Epithelial cell of proximal tubule (primary cell): ENCODE measurements at regions not wholly inside any gene's neighbourhood (a gene's known extent, or its start where the extent isn't known, plus 50 kb on each side); places are given as distances from the start of the nearest gene placed in this dataset.
"Not testable (repeated sequence)": the region's sequence is repeated elsewhere in the genome, so short reads cannot be mapped to it uniquely, and the experiment has no call there.

ENCODE experiments used
- DNase-seq: peaks from one replicate; pipeline ENCODE4 v3.0.0-alpha.2; 2011; ENCODE audit warnings: low read depth
- H3K4me3 ChIP-seq: 2 replicates; pipeline ENCODE4 v1.5.1; 2011; ENCODE audit warnings: low read depth, mild to moderate bottlenecking, low read length
- TF ChIP-seq, protein P1 (sequence below): conservative IDR thresholded peaks from 2 replicates; pipeline ENCODE4 v1.5.1; 2012; ENCODE audit warnings: low read depth, mild to moderate bottlenecking, low read length

DNA sequence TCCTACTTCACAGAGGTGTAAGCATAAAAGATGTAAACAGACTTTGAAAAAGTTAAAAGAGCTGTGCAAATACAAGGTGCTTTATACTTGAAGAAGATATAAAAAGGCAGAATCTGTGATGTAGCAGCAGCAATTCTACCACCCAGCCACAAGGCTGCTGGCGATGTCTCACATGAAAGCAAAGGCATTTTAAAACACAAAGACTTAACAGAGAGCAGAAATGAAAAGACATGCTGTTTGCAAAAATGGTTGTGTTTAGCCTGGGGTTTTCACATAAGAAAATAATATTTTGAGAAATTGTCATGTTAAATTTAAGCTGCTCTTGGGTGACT is 85.5 kb upstream of the ZNF800 start:
- TF ChIP-seq, protein P1, sequence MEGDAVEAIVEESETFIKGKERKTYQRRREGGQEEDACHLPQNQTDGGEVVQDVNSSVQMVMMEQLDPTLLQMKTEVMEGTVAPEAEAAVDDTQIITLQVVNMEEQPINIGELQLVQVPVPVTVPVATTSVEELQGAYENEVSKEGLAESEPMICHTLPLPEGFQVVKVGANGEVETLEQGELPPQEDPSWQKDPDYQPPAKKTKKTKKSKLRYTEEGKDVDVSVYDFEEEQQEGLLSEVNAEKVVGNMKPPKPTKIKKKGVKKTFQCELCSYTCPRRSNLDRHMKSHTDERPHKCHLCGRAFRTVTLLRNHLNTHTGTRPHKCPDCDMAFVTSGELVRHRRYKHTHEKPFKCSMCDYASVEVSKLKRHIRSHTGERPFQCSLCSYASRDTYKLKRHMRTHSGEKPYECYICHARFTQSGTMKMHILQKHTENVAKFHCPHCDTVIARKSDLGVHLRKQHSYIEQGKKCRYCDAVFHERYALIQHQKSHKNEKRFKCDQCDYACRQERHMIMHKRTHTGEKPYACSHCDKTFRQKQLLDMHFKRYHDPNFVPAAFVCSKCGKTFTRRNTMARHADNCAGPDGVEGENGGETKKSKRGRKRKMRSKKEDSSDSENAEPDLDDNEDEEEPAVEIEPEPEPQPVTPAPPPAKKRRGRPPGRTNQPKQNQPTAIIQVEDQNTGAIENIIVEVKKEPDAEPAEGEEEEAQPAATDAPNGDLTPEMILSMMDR, result no peak
- H3K4me3 ChIP-seq, result no peak overlapping the region
- DNase-seq, result no peak

DNA sequence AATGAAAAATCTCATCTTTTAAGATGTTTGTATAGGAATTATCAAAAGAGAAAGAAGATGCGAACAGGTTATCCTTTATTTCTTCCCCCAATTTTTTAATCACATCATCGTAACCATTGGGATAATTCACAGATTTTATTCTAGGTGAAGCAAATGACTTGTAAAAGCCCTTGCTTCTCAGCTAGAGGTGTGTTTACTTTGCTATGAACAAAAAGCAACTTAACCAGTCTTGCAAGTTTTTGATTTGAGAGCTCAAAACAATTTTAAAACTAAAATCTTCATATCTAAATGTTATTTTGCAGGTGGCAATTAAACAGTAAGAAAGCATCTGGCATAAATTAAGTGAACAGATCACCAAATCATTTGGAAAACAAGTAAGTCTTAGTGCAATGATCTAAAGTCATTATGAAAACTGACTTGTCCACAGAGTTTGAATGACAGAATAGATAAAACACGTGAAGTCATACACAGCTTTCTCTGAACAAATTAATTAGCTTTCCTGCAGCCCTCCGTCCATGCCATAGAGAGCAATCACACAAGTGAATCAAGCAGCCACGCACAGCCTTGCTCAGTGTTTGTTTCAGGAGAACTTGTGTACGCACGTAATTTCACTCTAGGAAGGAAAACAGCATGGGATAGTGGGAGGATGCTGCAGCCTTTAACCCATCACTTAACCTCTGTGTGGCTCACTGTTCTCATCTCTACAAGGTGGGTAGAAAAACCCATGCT is 85.0 kb upstream of the ZNF800 start:
- TF ChIP-seq, protein P1, result no peak
- DNase-seq, result no peak

DNA sequence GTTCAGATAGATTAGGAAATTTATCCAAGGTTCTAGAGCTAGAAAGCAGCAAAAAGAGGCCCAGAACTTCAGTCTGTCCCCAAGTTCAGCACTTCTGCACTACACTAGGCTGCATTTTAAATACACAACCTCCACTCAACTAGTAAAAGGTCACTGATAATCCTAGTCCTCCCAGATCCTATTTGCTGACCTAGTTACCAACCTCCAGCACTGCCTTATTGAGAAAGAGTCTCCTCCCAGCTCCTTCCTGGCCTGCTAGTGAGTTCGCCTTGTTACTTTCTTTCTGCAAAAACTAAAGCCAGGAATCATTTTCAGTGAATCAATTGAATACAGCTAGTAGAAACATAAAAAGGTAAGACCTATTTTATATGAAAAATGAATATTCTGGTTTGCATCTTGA is 84.1 kb upstream of the ZNF800 start:
- TF ChIP-seq, protein P1, result no peak
- DNase-seq, result no peak
- H3K4me3 ChIP-seq, result no peak overlapping the region

More for the DNA sequence above, 85.0 kb upstream of the ZNF800 start:
- H3K4me3 ChIP-seq, result no peak overlapping the region

DNA sequence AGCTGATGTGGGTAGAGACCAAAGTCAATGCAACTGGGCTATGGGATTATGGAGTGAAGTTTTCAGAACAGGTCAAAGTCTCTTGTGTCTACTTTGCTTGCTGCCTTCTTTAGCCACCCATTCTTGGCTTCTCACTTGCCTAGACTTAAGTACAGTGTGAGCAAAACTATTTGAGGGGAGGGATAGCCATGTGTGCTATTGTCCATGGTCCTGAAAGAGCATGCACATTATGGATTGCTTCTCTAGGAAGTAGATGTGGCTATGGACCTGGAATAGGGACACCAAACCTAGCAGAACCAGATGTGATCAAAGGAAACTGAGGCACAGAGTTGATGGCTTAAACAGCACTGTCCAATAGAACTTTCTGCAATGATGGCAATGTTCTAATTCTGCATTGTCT is 81.9 kb upstream of the ZNF800 start:
- DNase-seq, result no peak
- TF ChIP-seq, protein P1, result no peak
- no peak overlapping the region for H3K4me3 ChIP-seq

DNA sequence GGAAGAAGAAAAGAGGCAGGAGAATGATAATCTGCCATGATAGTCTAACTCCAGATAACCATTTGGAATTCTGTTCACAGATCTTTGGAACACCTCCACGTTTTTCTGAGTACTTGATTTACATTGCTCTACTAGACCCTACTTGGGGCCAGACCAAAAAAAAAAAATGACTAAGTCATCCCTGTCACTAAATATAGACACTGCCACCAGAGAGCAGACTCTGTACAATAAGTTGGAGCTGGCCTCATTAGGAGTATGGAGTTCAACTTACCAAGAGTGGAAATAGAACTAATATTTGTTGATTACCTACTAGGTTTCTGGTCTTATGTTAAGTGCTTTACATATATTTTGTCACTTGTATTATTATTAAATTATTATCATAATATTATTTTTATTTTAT is 80.9 kb upstream of the ZNF800 start:
- no peak overlapping the region for H3K4me3 ChIP-seq
- no peak for DNase-seq
- TF ChIP-seq, protein P1, result no peak

DNA sequence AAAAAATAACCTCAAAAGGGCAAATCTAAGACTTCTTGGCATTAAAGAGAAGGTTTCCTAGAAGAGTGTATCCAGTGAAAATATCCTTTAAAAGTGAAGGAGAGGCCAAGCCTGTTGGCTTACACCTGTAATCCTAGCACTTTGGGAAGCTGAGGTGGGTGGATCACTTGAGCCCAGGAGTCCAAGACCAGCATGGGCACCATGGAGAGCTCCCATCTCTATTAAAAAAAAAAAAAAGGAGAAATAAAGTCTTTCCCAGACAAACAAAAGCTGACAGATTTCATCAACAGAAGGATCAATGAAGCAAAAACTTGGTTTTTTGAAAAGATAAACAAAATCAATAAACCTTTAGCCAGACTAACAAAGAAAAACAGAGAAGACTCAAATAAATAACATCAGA is 67.6 kb upstream of the ZNF800 start:
- H3K4me3 ChIP-seq, result no peak overlapping the region
- TF ChIP-seq, protein P1, result no peak
- DNase-seq, result no peak

DNA sequence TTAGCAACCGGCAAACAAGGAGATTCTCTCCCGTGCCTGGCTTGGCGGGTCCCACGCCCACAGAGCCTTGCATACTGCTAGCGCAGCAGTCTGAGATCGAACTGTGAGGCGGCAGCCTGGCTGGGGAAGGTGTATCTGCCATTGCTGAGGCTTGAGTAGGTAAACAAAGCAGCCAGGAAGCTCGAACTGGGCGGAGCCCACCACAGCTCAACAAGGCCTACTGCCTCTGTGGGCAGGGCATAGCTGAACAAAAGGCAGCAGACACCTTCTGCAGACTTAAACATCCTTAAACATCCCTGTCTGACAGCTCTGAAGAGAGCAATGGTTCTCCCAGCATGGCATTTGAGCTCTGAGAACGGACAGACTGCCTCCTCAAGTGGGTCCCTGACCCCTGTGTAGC is 58.8 kb upstream of the ZNF800 start:
- not testable (repeated sequence) for H3K4me3 ChIP-seq, DNase-seq

DNA sequence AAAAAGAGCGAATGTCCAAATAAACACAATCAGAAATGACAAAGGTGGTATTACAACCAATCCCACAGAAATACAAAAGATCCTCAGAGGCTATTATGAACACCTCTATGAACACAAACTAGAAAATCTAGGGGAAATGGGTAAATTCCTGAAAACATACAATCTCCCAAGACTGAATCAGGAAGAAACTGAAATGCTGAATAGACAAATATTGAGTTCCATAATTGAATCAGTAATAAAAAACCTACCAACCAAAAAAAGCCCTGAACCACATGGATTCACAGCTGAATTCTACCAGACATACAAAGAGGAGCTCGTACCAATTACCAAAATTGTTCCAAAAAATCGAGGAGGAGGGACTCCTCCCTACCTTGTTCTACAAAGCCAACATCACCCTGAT is 56.1 kb upstream of the ZNF800 start:
- no peak overlapping the region for H3K4me3 ChIP-seq
- DNase-seq, result no peak
- TF ChIP-seq, protein P1, result no peak
